ENCODE measurements at regions not wholly inside any gene's neighbourhood (a gene's known extent, or its start where the extent isn't known, plus 50 kb on each side); places are given as distances from the start of the nearest gene placed in this dataset.

- Histone ChIP-seq H3K79me2 (no peaks in the 10 kb centered on the region), H3K9me3 (ENCODE audit: control insufficient read depth, low read length) (no peaks in the 10 kb centered on the region), H3K4me2 (ENCODE audit: low read length) (no peak overlapping the region), H3K27ac (no peak overlapping the region), H3K4me1 (no peaks in the 10 kb centered on the region), H3K4me3 (ENCODE audit: low read depth, low read length) (no peak overlapping the region), H3K36me3 (ENCODE audit: control insufficient read depth, insufficient read depth, low read length) (no peaks in the 10 kb centered on the region), H3K27me3 (ENCODE audit: control insufficient read depth, insufficient read depth, low read length) (no peaks in the 10 kb centered on the region), H2AFZ (no peak overlapping the region), H3K9ac (no peak overlapping the region)
- TF ChIP-seq, protein P1, sequence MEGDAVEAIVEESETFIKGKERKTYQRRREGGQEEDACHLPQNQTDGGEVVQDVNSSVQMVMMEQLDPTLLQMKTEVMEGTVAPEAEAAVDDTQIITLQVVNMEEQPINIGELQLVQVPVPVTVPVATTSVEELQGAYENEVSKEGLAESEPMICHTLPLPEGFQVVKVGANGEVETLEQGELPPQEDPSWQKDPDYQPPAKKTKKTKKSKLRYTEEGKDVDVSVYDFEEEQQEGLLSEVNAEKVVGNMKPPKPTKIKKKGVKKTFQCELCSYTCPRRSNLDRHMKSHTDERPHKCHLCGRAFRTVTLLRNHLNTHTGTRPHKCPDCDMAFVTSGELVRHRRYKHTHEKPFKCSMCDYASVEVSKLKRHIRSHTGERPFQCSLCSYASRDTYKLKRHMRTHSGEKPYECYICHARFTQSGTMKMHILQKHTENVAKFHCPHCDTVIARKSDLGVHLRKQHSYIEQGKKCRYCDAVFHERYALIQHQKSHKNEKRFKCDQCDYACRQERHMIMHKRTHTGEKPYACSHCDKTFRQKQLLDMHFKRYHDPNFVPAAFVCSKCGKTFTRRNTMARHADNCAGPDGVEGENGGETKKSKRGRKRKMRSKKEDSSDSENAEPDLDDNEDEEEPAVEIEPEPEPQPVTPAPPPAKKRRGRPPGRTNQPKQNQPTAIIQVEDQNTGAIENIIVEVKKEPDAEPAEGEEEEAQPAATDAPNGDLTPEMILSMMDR (IDR thresholded peaks at IDR 0.05), result no peak
Observed at GRCh38 chr20:40612837-40613236, 76.2 kb downstream of the MAFB start.

DNA sequence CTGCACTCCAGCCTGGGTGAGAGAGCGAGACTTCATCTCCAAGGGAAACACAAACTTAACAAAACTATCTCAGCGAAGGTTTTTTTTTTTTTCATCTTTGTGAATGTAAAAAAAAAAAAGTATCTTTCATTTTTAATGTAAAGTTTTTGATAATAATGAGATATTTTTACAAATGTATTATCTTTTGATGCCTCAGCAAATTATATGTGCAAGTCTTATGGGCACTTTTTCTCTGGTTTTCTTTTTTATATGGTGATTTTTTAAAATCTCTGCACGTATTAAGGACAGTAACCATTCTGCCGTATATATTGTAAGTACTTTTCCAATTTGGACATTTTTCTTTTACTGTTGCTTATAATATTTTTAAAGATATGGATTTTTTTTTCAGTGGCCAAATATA lies 76.8 kb downstream of the MAFB start:
- TF ChIP-seq, protein P1 (IDR thresholded peaks at IDR 0.05), result no peak
- H3K9ac ChIP-seq, result no peak overlapping the region
- no peak overlapping the region for H3K4me2 ChIP-seq (ENCODE audit: low read length)
- no peaks in the 10 kb centered on the region for H3K79me2 ChIP-seq
- no peaks in the 10 kb centered on the region for H3K27me3 ChIP-seq (ENCODE audit: control insufficient read depth, insufficient read depth, low read length)
- no peak overlapping the region for H3K4me3 ChIP-seq (ENCODE audit: low read depth, low read length)
- no peak overlapping the region for H2AFZ ChIP-seq
- H3K4me1 ChIP-seq, result no peaks in the 10 kb centered on the region
- H3K27ac ChIP-seq, result no peak overlapping the region
- no peaks in the 10 kb centered on the region for H3K36me3 ChIP-seq (ENCODE audit: control insufficient read depth, insufficient read depth, low read length)
- H3K9me3 ChIP-seq (ENCODE audit: control insufficient read depth, low read length), result no peaks in the 10 kb centered on the region

- no peak overlapping the region for H3K27ac ChIP-seq
- H3K4me2 ChIP-seq (ENCODE audit: low read length), result no peak overlapping the region
- no peaks in the 10 kb centered on the region for H3K9me3 ChIP-seq (ENCODE audit: control insufficient read depth, low read length)
- H3K4me1 ChIP-seq, result peaks cover 4% of the 10 kb centered on the region
- no peak overlapping the region for H3K9ac ChIP-seq
- no peak overlapping the region for H3K4me3 ChIP-seq (ENCODE audit: low read depth, low read length)
- H2AFZ ChIP-seq, result no peak overlapping the region
- H3K36me3 ChIP-seq (ENCODE audit: control insufficient read depth, insufficient read depth, low read length), result no peaks in the 10 kb centered on the region
- H3K79me2 ChIP-seq, result no peaks in the 10 kb centered on the region
- TF ChIP-seq, protein P1 (IDR thresholded peaks at IDR 0.05), result no peak
- no peaks in the 10 kb centered on the region for H3K27me3 ChIP-seq (ENCODE audit: control insufficient read depth, insufficient read depth, low read length)
Observed at GRCh38 chr20:40610730-40611129, 78.3 kb downstream of the MAFB start.

DNA sequence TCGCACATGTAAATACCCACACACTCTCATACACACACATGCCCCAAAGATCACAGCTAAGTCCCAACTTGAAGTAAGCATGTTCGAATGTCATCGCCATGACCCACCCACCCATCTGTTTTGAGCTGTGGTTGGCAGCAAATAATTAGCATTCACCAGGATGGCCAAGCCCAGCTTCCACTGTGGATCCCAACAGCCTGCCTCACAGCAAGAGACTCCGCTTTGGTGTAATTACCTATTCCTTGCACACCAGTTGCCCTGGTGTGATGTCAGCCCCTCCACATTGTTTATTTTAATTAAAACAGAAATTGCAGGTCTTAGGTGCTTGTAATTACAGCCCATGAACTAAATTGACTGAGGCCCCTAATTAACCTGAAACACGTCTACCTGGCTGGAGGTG lies 81.1 kb downstream of the MAFB start:
- Histone ChIP-seq H3K4me3 (ENCODE audit: low read depth, low read length) (no peak overlapping the region), H3K27ac (no peak overlapping the region), H3K36me3 (ENCODE audit: control insufficient read depth, insufficient read depth, low read length) (no peaks in the 10 kb centered on the region), H3K4me2 (ENCODE audit: low read length) (no peak overlapping the region), H3K9me3 (ENCODE audit: control insufficient read depth, low read length) (no peaks in the 10 kb centered on the region), H3K79me2 (no peaks in the 10 kb centered on the region), H2AFZ (no peak overlapping the region), H3K9ac (no peak overlapping the region), H3K27me3 (ENCODE audit: control insufficient read depth, insufficient read depth, low read length) (no peaks in the 10 kb centered on the region), H3K4me1 (peaks cover 4% of the 10 kb centered on the region)
- TF ChIP-seq, protein P1 (IDR thresholded peaks at IDR 0.05), result no peak

- Histone ChIP-seq H2AFZ (peak overlapping the region; percentile 35), H3K9me3 (ENCODE audit: control insufficient read depth, low read length) (no peaks in the 10 kb centered on the region), H3K4me1 (peaks cover 4% of the 10 kb centered on the region), H3K27ac (no peak overlapping the region), H3K27me3 (ENCODE audit: control insufficient read depth, insufficient read depth, low read length) (no peaks in the 10 kb centered on the region), H3K79me2 (no peaks in the 10 kb centered on the region), H3K4me2 (ENCODE audit: low read length) (no peak overlapping the region), H3K4me3 (ENCODE audit: low read depth, low read length) (no peak overlapping the region), H3K9ac (no peak overlapping the region), H3K36me3 (ENCODE audit: control insufficient read depth, insufficient read depth, low read length) (no peaks in the 10 kb centered on the region)
- TF ChIP-seq, protein P1 (IDR thresholded peaks at IDR 0.05), result peak; percentile 21
Observed at GRCh38 chr20:40606660-40607059, 82.4 kb downstream of the MAFB start.

All from parathyroid adenoma (tissue), 2 donors.